ENCODE measurements at regions not wholly inside any gene's neighbourhood (a gene's known extent, or its start where the extent isn't known, plus 50 kb on each side); places are given as distances from the start of the nearest gene placed in this dataset.

DNA sequence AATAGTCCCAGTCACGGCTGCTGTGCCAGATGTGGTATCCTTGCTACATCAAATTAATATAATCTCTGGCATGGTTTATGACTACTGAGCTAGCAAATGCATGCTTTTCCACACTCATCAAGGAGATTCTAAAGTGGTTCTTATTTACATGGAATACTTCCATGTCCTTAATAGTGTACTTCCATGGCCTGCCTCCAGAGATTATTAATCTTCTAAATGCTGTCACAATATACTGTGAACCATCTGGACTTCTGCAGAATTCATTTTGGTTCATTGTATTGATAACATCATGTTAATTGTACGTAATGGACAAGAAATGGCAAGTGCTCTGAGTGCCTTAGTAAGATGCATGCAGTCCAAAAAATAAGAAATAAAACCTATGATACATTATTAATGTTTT is 230.8 kb downstream of the NUAK1 start:
- DNase-seq = no peak

DNA sequence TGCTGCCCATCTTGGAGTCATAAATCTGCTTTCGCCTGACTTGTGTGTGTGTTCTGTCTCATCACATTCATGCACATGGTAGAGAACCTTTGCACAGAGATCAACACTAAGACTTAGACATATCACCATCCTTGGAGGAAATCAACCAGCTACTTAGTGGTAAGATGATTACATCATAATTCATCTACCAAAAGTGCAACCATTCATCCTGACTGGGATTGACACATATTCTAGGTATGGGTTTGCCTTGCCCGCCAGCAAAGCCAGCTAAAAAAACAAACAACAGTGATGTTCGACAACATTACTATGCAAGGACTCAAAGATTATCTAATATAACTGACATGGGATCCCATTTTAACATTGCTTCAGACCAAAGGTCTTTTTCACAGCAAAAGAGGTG is 228.7 kb downstream of the NUAK1 start:
- DNase-seq = no peak

DNA sequence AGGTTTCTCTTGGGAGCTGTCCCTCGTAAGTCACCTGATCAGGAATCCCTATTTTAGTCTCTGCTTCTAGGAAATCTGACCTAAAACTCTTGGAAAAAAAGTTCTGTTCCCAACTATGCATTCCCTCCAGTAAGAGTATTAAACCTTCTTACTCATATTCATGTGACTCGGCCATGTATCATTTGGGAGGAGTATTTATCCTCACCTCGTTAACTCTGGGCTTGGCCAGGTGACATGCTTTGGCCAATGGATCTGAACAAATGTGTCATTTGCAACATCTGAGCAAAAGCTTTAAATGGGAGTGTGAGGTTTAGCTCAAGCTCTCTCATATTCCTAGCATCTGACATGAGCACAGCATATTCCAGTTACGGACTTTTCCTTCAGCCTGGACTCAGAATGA is 226.8 kb downstream of the NUAK1 start:
- no peak for DNase-seq

DNA sequence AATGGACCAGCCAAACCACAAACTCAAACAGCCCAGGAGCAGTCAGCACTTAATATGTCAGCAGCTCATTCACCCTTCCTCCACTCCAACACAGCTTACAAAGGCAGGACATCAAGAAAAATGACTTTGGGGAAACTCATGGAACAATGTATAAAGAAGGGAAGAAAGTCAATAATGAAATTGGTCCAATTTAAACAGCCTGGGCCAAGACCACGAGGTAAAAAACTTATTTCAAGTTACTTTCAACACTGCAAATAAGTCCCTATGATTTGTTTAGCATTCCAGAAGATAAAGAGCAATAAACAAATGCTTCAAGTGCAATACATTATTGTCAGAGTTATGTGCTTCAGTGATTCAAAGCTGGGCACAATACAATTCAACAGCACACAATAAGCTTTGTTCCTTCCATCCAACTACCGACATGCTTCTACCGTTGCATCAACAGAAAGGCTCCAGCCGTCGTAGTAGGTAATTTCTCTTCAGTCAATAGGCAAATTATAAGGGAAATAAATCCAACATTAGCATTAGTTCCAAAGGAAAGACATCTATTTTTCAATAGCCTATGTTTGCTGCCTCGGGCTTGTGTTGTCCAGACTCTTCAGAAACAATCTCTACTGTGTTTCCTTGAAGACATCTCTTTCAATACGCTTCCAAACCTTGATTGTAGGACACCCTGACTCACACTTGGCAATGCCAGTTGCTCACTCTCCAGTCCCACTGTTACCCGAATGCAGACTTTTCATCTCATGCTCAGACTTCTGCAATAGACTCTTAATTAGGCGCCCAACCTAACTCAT is 225.7 kb downstream of the NUAK1 start:
- no peak for DNase-seq

DNA sequence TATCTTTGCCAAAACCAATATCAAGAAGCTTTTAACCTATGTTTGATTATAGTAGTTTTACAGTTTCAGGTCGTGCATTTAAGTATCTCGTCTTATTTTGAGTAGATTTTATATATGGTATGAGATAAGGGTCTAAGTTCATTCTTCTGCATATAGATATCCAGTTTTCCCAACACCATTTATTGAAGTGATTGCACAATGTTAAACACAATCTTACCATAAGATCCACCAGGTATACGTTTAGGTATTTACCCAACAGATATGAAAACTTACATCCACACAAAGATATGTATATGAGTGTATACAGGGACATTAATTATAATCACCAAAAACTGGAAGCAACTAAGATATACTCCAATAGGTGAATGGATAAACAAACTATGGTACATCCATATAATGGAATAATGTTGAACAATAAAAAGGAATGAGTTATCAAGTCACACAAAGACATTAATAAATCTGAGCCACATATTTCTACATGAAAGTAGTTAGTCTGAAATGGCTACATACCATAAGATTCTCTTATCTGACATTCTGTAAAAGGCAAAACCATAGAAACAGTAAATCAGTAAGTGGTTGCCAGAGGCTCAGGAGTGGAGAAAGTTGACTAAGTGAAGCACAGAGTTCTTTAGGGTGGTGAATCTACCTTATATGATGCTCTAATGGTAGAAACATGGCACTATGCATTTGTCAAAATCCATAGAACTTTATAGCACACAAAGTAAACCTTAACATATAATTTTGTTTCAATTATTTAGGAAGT is 222.6 kb downstream of the NUAK1 start:
- no peak for DNase-seq

DNA sequence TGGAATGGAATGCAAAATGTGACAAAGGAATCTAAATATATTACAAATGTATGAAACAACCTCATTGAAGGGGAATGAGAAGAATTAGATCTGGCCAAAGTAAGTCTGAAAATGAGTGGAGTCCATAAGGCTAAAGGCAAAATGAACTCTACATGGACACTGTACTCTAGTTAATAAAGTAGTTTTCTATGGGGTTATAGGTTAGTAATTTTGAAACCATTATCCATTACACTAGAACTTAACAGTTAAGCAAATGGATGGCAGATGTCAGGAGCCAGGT is 222.1 kb downstream of the NUAK1 start:
- no peak for DNase-seq

DNA sequence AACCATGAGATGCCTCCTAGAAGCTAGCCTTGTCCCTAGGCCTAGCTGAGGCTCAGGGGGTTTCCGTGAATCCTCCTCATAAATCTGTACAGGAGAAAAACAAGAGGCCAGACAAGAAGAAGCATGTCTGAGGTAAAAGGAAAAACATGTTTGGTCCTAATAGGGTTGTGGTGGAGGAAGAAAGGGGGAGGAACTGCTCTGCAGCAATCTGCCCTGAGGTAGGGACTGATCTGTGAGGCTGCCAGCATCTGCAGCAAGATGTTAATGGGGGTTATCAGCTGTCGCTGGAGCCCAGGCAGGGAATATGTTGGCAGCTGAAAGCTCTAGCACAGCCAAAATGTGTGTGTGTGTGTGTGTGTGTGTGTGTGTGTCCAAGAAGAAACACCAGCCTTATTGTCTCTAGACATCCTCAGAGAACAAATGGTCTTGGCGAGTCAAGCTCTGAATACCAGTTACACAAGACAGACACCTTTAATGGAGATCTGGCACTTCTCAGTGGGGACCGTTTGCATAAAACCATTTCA is 218.5 kb downstream of the NUAK1 start:
- DNase-seq = no peak

DNA sequence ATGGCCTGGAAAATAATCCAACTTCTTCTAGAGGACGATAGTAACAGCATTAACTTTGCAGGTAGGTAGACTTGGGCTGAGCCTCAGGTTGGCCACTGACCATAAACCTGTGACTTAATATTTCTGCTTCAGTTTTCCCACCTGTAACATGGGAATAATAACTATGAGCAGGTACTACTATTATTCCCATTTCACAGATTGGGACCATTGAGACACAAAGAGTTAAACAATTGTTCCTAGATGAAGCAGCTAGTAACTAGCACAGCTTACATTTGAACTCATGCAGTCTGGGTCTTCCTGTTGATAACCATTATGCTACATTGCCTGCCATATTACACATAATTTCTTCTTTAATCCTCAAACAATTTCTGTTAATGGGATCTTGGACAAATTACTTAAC is 217.7 kb downstream of the NUAK1 start:
- DNase-seq = no peak

DNA sequence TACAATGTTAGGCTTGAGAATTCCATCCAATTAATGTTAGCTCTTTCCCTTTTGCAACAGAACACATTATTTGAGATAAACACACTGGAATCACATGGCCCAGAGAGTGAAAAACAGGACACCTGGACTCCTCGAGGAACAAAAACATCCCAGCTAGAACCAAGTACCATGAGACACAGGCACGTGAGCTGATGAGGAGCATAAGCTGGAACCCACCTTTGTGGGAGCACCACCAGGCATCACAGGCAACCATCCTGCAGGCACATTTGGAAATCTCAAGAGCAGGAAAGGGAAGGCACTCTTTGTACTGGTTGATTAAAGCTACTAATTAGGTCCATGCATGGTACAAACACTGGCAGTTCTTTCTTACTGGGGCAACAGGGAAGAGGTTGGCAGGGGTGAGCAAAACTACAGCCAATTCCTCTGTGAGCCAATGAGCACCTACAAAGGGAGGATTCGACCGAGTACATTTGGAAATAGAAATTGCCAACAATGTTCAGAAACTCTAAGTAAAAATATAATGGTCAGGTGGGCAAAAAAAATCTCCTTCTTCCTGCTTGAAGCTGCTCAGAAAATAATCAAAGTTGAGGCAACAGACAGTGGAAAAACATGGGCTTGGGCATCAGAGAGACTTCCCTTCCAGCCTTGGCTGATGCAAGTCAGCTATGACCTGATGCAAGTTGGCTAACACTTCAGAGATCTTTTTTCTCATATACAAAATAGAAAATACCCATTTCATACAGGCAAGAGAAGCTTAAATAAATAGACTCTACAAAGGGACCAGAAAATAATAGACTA is 216.7 kb downstream of the NUAK1 start:
- DNase-seq = no peak

DNA sequence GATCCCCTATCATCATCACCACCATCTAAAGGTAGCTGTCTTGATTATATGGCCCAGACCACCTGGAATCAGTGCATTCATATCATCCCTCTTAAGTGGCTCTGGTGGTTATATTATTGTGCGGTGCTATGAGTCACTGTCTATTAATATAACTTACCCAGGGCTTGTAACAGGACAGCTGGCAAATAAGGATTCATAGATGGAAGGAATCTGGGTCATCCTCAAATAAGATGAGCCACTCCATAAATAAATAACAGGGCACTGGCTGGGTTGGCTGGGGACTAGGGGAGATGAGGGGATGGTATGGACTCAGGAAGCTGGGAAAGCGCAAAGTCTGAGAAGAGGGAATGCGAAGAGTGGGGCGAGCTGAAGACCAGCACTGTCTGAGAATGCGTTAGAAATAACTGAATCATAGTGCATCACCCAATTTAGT is 216.1 kb downstream of the NUAK1 start:
- DNase-seq = no peak

DNA sequence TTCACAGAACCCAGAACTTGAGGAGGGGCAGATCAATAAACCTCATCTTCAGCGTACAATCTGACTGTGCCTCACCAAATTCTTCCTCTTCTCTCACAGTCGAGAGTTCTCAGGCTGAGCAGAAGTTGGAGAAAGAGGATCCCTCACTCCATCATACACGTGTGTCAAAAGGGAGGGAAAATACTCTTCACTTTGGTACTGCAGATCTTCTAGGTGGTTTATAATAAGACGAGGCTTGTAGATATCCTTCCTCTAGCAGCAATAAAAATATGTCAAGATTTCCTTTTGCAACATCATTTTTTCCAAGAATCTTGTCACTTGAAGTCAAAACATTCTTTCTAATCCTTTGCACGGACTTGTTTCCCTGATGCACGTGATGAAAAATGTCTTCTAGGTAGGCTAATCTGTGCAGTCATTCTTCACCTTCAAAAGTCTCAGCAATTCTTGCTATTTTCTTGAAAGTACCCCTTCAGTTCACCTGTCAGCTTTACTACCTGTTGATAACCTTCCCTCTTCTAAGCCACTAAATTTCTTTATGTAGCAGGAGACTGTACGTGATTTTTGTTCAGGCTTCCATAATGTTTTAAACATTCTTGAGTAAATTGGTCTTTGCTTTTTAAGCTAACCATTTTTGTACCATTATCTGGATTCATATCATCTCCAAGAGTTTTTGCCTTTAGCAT is 214.1 kb downstream of the NUAK1 start:
- no peak for DNase-seq

DNA sequence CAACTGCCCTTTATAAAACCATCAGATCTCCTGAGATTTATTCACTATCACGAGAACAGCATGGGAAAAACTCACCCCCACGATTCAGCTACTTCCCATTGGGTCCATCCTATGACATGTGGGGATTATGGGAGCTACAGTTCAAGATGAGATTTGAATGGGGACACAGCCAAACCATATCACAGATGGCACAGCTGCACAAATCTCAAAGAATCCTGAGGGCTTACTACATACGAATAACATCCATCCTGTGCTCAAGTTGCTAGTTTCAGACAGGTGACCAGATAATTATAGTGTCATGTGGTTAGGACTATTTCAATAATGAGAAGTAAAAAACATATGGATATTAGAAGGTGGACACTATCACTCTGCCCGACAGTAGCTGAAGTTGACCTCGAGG is 211.2 kb downstream of the NUAK1 start:
- no peak for DNase-seq

DNA sequence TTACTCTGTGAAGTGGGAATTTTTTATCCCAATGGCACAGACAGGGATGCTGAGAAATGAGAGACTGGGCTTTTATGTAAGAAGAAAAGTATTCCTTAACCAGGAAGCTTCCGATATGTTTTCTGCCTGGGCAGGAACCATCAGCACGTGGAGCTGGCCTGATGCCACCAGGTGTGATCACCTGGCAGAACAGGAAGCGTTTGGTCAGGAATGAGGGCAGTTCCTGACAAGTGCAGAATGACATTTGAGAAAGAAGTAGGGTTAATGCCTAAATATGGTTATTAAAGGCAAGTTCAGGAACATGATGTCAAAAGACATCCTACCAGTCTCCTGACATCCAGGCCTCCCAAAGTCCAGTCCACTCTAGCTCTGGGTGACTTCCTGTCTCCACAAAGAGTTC is 210.3 kb downstream of the NUAK1 start:
- DNase-seq = no peak

DNA sequence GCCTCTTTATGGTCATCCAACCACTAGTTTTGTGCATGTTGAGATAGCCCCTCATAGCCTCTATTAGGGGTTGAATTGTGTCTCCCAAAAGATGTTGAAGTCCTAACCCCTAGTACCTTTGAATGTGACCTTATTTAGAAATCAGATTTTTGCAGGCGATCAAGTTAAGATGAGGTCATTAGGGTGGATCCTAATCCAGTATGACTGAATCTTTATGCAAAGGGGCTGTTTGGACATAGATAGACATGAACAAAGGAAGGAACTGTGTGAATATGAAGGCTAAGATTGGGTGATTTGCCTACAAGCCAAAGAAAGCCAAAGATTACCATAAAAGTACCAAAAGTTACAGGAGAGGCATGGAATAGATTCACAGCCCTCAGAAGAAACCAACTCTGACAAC is 209.6 kb downstream of the NUAK1 start:
- no peak for DNase-seq

DNA sequence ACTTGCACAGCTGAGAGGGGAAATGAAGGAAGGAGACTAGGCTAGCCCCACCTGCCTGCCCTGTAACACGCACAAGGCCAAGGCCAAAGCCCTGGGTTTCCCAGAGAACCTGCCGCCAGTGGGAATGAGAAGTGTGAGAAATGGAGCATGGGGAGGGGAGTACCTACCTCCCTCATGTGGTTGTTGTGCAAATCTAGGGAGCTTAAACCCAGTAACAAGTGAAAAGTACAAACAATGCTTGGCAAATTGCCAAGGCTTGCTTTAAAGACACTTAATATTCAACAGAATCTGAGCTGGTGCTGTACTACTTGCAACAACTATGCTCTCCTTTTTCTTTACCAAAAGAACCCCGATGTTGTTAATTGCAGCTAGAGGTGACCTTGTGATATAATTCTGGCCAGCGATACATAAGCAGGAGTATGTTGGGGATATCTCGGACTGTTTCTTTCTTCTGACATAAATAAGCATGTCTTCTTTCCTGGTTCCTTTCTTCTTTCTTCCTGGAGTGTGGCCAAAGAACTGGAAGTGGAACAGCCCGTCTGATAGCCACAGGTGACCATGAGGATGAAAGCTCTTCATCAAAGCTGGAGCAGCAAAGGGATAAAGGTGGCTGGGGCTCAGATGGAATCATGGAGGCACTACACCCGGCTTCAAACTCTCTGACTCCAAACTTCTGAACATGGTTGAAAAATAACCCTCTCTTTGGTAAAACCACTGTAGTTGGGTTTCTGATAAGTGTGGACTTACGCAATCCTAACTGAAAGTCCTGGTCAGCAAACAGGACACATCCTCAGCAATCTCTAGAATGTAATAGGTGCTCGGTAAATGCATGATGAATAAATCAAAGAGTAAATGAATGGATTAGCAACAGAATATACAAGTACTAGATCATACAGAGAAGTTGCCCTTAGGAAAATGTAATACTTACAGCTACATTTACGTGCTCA is 207.9 kb downstream of the NUAK1 start:
- DNase-seq = no peak

DNA sequence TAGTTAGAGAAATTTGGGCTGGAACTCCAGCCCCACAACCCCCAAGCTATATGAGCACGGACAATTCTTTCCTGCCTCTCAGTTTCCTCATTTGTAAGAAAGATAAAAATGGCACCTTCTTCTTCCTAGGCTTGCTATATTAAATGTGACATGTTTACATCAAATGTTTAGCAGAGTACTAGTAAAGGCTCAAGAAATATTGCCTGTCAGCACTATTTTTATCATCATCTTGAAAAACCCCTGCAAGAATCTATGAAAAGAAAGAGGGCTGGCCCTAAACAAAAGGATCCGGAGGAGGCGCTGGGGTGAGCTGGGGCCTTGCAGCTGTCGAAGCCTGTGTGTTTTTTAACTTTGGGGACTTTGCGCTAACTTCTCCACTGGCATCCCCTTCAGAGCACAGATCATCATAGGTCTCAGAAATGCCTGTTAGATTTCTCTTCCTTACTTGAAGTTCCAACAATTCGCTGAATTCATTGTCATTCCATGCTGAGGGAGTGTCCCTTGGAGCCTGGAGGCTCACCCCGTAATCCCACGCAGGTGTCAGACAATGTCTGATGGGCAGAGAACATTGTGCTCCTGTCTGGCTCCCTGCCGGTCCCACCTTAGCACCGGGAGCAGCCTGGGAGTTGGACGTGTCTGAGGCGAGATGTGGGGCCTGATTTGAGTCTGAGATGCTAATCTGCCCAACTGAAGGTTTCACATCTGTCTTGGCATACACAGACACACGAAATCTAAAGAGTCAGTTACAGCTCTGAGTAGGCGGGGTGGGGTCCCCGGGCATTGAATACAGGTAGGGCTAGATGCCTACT is 206.8 kb downstream of the NUAK1 start:
- DNase-seq = no peak

DNA sequence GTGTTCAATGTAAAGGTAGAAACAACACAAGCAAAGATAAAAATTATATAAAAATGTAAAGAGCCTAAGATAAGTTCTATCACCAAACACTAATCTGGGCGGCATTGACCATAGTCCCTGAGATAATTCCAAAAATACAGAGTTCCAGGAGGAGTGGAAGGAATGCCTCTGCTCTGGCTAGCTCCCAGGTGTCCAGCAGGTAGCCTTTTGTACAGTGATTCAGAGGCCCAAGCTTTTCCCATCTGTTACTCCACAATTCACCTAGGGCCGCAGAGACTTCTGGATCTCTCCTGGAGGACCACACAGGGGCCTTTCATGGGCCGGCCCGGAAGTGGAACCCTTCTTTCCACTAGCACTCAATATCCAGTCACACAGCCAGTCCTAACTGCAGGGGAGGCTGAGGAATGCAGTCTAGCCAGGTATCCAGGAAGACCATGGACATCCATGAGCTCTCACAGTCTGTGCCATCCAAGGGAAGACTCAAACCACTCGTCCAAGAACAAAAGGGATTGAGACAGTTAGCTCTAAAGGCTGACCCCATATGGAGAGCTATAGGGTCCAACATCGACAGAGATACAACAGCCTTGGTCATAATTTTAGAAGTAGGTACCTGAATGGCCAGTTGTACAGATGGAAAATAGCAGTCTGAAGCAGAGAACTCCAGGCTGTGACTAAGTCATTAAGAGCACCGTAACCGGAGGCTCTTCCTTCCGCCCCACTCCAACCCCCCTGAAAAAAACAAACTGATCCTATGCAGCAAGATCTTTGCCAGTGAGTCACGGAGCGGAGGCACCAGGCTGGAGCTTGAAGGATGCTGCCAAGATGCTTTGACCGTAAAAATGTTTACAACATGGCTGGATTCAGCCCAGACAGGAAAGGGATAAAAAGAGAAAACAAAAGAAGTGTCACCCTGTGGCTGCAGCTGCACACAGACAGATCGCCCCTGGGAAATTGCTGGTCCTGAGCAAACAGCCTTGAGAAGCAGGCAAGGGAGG is 204.8 kb downstream of the NUAK1 start:
- no peak for DNase-seq

DNA sequence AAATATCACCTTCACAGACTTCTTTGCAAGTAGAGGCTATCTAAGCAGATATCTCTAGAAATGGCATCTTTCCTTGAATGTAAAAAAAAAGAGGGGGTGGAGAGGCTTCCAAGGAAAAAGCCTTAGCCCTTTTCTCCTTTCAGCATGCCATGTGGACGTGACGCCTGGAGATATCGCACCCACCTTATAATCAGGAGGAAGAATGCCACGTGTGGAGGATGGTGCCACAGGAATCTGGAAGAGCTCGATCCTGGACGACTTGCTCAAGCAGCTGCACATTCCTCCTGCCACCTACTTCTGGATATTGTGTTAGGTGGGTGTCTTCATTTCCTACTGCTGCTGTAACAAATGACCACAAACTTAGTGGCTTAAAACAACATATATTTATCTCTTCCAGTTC is 203.6 kb downstream of the NUAK1 start:
- no peak for DNase-seq

DNA sequence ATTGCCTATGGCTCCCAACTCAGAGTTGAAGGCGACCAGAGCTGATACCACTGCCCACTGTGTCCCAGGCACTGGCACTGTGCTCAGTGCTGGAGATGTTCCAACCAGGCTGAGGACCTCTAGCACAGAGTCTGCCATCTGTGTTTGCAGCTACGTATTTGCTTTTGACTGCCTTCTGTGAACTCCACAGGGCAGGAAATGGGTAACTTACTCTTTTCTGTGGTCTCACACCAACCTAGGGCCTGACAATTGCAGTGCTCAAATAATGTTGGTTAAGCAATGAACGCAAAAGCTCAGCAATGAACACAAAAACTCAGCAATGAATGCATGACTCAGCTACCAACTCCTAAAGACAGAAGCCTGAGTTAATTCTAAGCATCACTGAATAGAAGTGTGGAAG is 202.8 kb downstream of the NUAK1 start:
- DNase-seq = no peak

DNA sequence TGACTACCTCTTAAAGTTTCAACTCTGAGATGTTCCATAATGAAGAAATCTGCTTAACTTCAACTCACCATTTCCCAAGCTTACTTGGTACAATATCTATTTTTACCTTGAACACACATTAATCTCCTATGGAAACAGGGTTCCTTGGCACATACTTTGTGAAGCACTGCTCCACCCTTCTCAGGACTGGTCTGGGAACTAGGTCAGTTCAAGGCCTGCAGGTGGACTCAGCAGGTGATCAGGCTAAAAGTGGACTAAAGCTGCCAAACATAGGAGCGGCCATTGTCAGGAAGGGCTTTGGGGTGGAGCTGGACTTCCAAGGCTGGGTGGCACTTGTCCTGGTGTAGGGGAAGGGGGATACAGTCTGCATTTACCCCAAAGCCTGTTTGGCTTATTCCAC is 202.3 kb downstream of the NUAK1 start:
- DNase-seq = no peak

Data from NCI-H187 (cell line).